Germinal center (tissue), 1 donor: ENCODE measurements at regions not wholly inside any gene's neighbourhood (a gene's known extent, or its start where the extent isn't known, plus 50 kb on each side); places are given as distances from the start of the nearest gene placed in this dataset.

ENCODE experiments used
- DNase-seq: peaks from one replicate; pipeline ENCODE4 v3.0.0; 2012; ENCODE audit warnings: mixed read lengths, low spot score

DNA sequence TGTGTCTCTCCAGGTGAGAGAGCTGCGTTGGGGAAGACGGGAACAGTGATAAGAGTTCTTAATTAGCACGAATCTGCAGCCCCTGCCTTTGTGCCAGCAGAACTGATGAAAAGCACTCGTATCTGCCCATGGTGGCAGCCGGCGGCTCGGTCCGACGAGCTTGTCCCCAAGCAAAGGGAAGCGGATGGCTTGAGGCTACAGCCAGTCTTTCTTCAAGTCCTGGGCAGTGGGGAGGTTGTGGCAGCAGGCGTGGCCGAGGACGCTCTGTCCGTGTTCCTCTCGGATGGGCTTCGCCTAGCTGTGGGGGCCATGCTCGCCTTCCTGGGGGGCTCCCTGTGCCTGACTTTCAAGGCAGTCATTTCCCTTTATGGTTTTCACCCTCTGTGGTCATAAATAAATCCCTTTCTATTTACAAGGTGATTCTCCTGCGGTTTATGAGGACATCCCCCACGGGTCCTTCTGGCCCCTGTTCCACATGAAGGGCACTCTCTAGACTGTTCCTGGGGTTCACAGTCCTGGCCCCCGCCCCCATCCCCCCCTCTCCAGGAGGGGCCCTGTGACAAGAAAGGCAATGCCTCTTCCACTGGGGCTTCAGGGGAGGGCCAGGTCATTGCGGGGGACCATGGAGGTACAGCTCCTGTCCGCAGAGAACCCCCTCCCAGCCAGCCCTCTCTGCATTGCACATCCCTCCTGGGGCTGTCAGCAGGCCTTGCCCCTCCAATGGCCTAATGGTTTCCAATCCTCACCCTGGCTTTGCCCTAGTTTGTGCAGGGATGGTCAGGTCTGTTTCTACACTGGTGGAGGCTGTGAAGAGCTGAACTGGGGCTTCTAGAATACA lies 1212.3 kb downstream of the BRD1 start:
- no peak for DNase-seq

DNA sequence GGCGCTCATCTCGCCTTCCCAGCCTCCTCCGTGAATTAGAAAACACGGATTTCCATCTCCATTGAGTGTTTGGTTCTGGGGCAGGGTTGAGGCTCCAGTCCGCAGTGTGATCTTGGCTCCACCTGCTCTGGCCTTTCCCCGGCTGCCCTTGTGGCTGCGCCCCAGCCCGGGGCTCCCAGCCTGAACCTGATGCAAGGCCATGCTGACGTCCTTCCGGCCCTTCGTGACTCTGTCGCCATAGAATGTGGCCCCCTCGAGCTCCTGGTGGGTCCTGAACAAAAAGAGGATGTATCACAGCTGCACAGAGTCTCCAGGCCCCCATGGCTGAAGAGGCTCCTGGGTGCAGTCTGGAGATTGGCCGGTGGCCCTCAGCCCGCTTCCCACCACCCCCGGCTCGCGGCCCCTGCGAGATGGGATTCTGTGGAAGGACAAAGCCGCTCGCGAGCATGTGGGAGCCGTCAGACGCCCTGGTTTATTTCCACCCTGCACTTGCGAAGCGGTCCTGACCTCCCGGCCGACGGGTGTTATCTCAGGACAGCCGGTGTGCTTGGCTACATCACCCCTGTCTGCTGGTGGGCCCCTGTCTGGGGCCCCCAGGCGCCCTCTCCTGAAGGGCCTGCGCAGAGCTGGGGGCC lies 1214.0 kb downstream of the BRD1 start:
- DNase-seq, result no peak

DNA sequence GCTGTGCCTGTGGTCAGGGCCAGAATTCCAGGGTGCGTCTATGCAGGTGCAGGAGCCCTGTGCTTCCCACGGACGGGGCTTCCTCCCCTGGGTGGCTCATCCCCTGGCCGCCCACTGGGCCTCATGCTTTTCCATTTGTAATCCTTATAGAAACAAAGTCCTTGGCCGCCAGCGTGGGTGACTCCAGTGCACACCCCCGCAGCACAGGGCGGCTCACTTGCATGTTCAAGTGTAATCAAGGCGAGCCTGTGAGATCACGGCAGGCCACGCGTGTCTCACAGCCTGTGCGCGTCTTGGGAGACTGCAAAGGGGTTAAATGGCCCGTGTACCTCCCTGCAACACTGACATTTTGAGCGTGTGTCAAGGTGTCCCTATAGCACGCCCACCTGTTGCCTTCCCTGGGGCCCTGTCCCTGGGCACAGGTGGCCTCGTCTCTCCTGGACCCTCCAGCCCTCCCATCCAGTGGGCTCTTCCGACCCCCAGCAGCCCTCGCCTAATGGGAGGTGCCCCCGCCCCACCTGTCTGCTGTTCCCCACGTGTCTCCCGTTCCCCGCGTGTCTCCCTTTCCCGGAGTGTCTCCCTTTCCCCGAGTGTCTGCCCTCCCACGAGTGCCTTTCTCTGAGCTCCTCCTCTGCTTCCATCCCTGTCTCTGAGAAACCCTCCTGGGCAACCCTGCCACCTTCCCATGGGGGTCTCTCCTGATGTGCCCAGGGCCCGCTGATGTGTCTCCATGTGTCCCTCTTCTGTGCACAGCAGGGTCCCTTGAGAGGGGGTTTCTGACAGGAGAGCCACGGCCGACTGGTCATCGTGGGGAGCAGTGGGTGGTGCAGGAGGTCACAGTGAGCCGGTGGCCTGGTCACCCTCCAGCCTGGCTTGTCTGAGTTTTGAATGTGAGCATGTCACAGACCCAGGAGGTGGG lies 1215.3 kb downstream of the BRD1 start:
- no peak for DNase-seq

- DNase-seq, result no peak
These were observed 1218.3 kb downstream of the BRD1 start for GRCh38 chr22:48609279-48609865.

GRCh38 chr22:48607901-48608662 lies 1219.6 kb downstream of the BRD1 start:
- DNase-seq, result no peak

DNA sequence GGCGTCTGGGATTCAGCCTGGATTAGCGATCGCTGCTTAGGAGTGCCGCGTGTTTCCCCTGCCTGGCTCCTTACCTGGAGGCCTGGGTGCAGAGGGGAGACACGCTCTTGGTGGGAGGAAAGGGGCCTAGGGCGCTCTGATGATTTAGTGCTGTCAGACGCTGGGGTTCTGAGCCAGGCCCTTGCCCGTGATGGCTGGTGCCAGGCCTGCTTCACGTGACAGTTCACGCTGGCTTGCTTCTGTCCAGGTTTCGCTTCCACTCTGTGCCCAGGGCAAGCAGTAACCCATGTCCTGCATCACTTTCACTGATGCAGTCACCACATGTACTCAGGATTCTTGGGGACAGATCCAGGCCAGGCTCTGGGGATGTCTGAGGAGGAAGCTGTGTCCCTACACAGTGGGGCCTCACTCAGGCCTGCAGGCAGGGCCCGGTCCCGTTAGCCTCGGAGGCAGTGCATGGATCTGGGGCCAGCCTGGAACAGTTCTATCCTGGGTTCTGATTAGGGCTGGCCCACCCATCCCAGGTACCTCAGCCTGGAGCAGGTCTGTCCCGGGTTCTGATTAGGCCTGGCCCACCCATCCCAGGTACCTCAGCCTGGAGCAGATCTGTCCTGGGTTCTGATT lies 1220.9 kb downstream of the BRD1 start:
- DNase-seq, result no peak

GRCh38 chr22:48605856-48606481 lies 1221.7 kb downstream of the BRD1 start:
- DNase-seq, result no peak

DNA sequence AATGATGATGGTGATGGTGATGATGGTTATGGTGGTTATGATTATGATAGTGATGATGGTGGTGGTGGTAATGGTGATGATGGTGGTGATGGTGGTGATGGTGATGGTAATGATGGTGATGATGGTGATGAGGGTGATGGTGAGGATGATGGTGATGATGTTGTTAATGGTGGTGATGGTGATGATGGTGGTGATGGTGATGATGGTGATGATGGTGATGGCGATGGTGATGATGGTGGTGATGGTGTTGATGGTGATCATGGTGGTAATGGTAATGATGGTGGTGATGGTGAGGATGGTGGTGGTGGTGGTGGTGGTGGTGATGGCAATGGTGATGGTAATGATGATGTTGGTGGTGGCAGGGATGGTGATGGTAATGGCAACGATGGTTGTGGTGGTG lies 1222.5 kb downstream of the BRD1 start:
- no peak for DNase-seq

DNA sequence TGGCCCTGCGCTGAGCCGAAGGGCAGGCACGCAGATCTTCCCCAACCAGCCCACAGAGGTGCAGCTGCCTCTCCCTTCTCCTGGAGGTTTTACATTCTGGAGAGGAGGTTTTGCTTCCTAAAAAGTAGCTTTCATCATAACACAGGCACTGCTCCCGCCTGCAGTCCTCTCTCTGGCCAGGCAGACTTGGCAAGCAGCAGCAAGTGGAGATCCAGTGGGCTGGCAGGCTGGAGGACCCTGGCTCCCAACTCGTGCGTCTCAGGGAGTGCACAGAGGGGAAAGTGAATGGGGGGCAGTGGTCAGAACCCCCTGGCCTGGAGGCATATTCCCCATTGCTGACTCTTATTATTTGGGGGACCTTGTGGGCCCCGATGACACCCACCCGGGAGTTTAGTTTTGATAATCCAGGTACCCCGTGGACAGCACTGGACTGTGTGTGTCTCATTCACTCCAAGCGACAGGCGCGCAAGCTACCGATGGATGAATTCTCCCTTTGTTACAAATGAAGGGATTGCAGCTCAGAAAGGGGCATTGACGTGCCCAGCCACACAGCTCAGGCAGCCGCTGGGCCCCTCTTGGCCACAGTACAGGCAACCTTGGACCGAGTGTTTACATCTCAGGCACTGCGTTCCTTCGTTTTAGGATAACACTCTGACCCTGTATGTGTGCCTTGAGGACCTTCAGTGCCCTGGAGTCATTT lies 1223.9 kb downstream of the BRD1 start:
- no peak for DNase-seq

- no peak for DNase-seq
These were observed 1224.7 kb downstream of the BRD1 start for GRCh38 chr22:48602805-48603518.

GRCh38 chr22:48600681-48601080 lies 1227.0 kb downstream of the BRD1 start:
- no peak for DNase-seq

GRCh38 chr22:48600171-48600570 lies 1227.5 kb downstream of the BRD1 start:
- no peak for DNase-seq

DNA sequence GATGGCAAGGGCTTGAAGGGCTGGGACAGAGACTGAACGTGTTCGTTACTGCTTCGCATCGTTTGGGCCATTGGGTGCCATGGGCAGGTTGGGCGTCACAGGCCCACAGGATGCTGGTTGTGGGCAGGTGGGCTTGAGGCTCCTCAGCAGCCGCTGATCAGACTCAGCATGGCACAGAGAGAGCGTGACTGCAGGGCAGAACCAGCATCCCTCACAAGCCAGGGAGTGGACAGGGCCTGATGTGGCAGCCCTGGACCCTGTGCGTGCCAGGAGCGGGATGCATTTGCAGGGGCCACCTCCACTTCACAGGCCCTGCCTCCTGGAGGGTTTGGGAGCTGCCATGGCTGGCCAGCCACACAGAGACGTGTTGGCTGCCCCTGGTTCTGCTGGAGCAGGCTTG lies 1228.3 kb downstream of the BRD1 start:
- DNase-seq, result no peak

DNA sequence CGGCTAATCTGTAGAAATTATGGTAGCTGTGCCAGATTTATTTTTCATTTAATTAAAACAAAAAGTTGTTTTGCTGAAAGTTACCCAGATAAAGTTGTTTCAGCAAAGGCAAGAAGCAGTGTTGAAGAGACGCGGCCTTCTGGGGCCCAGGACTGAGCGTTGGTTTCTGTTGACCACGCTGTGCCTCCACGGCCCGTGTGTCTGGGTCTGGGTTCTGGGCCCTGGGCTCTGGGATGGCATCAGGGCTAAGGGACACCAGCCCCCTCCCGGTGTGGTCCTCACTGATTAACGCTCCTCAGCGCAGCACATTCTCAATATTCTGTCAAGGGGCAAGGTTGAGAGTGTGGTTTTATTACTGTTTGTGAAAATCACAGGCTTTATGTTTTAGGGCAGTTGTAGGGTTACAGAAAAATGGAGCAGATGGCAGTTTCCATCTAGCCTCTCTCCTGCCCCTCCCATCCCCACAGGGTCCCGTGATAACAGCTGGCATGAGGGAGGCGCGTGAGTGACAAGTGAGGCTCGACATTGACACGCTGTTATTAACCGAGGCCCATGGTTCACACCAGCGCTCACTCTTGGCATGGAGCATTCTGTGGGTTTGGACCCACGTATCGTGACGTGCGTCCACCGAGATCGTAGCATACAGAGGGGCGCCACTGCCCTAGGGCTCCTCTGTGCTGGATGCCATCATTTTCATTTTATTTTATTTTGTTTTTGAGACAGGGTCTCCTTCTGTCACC lies 1231.4 kb downstream of the BRD1 start:
- DNase-seq, result no peak

GRCh38 chr22:48595511-48595905 lies 1232.2 kb downstream of the BRD1 start:
- no peak for DNase-seq

- no peak for DNase-seq
These were observed 1232.7 kb downstream of the BRD1 start for GRCh38 chr22:48594757-48595510.

DNA sequence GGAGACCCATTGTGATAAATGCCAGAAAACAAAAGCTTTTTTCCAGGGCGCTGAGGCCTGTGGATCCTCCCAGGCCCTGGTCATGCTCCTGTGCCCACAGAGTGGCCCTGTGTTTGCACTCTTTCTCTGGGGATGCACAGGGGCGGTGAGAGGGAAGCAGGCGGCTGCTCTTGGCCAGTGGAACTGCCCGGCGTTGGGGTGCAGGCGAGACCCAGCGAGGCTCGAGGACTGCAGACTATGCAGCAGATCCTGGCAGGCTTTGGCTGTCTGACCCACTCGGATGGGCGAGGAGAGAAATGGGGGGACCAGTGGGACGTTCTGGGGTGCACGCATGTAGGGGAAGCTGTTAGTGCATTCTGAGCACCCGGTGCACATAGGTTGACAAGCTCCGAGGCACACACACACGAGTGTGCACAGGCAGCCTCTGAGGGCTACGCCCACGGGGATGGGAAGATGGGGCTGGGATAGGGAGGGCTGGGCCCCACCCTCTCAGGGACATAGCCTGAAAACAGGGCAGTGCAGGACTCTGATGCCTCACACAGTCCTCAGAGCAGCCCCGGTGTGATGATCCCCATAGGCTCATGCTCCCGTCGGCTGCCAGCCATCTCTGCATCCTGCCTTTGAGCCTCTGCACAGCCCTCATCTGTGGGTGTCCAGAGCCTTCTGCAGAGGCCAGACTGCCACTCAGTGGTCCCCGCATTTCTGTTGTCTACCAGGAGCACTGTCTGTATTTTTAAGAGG lies 1233.5 kb downstream of the BRD1 start:
- DNase-seq, result no peak
